DND-41 (cell line): ENCODE measurements at regions not wholly inside any gene's neighbourhood (a gene's known extent, or its start where the extent isn't known, plus 50 kb on each side); places are given as distances from the start of the nearest gene placed in this dataset.

Experiments
- ATAC-seq: fragments of 200-7000 bp; cut with Tn5 transposase; 3 replicates; pipeline ENCODE4 v1.9.1; 2021; ENCODE audit warnings: low read depth; ENCODE audit not compliant: insufficient read depth
- DNase-seq: peaks from one replicate; pipeline ENCODE4 v3.0.0-alpha.2; 2020
- H2AFZ ChIP-seq: 2 replicates; pipeline ENCODE4 v1.6.0; 2012; ENCODE audit warnings: low read depth, low read length
- H3K27ac ChIP-seq: 2 replicates; pipeline ENCODE4 v1.5.1; 2012; ENCODE audit warnings: low read length, inconsistent platforms
- H3K27me3 ChIP-seq: fragments of 200-600 bp; sonication (generic); 2 replicates; pipeline ENCODE4 v1.6.0; 2012; ENCODE audit warnings: low read length, mild to moderate bottlenecking, inconsistent platforms; ENCODE audit not compliant: insufficient read depth, poor library complexity
- H3K36me3 ChIP-seq: 2 replicates; pipeline ENCODE4 v1.5.1; 2012; ENCODE audit warnings: low read length, inconsistent platforms; ENCODE audit not compliant: insufficient read depth
- H3K4me1 ChIP-seq: 2 replicates; pipeline ENCODE4 v1.5.1; 2012; ENCODE audit warnings: mild to moderate bottlenecking, low read length; ENCODE audit not compliant: insufficient read depth
- H3K4me2 ChIP-seq: 2 replicates; pipeline ENCODE4 v1.6.0; 2012; ENCODE audit warnings: mild to moderate bottlenecking, moderate library complexity, low read length, inconsistent platforms; ENCODE audit not compliant: insufficient read depth
- H3K4me3 ChIP-seq, 2 experiments: fragments of 200-600 bp in 1 of 2; shearing (Covaris generic) in 1 of 2; 2 replicates each; pipeline ENCODE4 v1.5.1; 2012 to 2016; ENCODE audit warnings: inconsistent platforms in 2 of 2, low read length in 2 of 2, mild to moderate bottlenecking in 2 of 2, low read depth in 1 of 2, moderate library complexity in 1 of 2
- H3K79me2 ChIP-seq: 2 replicates; pipeline ENCODE4 v1.6.0; 2012; ENCODE audit warnings: low read length, inconsistent platforms; ENCODE audit not compliant: insufficient read depth
- H3K9ac ChIP-seq: 2 replicates; pipeline ENCODE4 v1.6.0; 2012; ENCODE audit warnings: low read depth, mild to moderate bottlenecking, inconsistent platforms, low read length, moderate library complexity
- H3K9me3 ChIP-seq: 2 replicates; pipeline ENCODE4 v1.5.1; 2012; ENCODE audit warnings: low read length, moderate library complexity, mild to moderate bottlenecking, inconsistent platforms; ENCODE audit not compliant: insufficient read depth, severe bottlenecking
- H4K20me1 ChIP-seq: 2 replicates; pipeline ENCODE4 v1.6.0; 2012; ENCODE audit warnings: low read length; ENCODE audit not compliant: insufficient read depth
- EZH2 ChIP-seq: IDR thresholded peaks from 3 replicates; pipeline ENCODE4 v1.6.1; 2012; ENCODE audit warnings: borderline replicate concordance, low read depth, mild to moderate bottlenecking, moderate library complexity, low read length, inconsistent platforms; ENCODE audit not compliant: severe bottlenecking
- TF ChIP-seq, protein P1 (sequence below): IDR thresholded peaks from 2 replicates; pipeline ENCODE4 v1.5.1; 2012; ENCODE audit warnings: borderline replicate concordance, low read length, moderate library complexity, mild to moderate bottlenecking; ENCODE audit not compliant: poor library complexity, severe bottlenecking; ENCODE audit errors: extremely low read depth

DNA sequence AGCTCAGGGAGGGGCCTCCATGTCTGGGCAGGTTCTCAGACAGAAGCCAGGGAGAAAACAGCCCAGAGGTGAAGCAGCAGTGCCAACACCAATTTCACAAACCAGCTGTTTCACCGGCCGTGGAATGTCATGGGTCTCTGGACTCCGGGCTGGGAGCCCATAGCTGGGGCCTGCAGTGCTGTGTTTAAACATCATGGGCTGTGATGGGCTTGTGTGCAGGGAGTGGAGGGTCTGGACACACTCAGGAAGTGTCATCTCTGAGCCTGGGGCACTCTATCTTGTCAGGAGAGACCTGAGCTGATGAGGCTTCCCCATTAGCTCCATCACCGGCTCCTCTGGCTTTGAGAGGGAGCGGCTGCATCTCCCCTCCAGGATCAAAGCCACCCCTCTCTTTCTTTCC, 173.6 kb upstream of the IGSF21 start:
- Histone ChIP-seq H3K79me2 (no peaks in the 10 kb centered on the region), H3K27ac (no peak overlapping the region), H3K27me3 (no peaks in the 10 kb centered on the region), H2AFZ (no peak overlapping the region), H3K4me2 (no peak overlapping the region), H3K9ac (no peak overlapping the region), H3K9me3 (no peaks in the 10 kb centered on the region), H3K4me1 (no peaks in the 10 kb centered on the region), H3K36me3 (no peaks in the 10 kb centered on the region), H4K20me1 (no peaks in the 10 kb centered on the region; the same call in 1 of the 2 replicates), H3K4me3 (no peak overlapping the region)
- TF ChIP-seq, protein P1, sequence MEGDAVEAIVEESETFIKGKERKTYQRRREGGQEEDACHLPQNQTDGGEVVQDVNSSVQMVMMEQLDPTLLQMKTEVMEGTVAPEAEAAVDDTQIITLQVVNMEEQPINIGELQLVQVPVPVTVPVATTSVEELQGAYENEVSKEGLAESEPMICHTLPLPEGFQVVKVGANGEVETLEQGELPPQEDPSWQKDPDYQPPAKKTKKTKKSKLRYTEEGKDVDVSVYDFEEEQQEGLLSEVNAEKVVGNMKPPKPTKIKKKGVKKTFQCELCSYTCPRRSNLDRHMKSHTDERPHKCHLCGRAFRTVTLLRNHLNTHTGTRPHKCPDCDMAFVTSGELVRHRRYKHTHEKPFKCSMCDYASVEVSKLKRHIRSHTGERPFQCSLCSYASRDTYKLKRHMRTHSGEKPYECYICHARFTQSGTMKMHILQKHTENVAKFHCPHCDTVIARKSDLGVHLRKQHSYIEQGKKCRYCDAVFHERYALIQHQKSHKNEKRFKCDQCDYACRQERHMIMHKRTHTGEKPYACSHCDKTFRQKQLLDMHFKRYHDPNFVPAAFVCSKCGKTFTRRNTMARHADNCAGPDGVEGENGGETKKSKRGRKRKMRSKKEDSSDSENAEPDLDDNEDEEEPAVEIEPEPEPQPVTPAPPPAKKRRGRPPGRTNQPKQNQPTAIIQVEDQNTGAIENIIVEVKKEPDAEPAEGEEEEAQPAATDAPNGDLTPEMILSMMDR, result no peak
- no peak for TF ChIP-seq EZH2
- ATAC-seq (no peak), DNase-seq (no peak)

DNA sequence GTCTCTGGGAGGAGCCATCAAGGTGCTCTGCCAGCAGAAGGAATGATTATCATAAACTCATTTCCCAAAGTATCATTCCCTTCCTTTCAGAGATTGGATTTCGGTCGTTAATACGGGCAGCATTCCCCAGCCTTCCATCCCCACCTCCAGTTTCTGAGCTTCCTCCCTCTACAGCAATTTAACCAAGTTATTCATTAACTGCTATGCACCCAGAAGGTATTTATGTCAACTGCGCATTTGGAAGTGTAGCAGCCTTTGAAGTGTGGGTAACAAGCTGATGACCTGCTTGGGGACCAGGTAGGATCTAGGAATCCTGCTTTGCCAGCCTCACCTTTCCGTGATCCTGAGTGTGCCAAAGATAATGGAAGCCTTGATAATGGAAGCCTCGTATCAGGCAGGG, 172.4 kb upstream of the IGSF21 start:
- Histone ChIP-seq H3K36me3 (no peaks in the 10 kb centered on the region), H3K27me3 (no peaks in the 10 kb centered on the region), H2AFZ (no peak overlapping the region), H4K20me1 (no peaks in the 10 kb centered on the region; the same call in 1 of the 2 replicates), H3K27ac (no peak overlapping the region), H3K79me2 (no peaks in the 10 kb centered on the region), H3K9ac (no peak overlapping the region), H3K4me2 (no peak overlapping the region), H3K9me3 (no peaks in the 10 kb centered on the region), H3K4me1 (no peaks in the 10 kb centered on the region), H3K4me3 (no peak overlapping the region)
- ATAC-seq (no peak), DNase-seq (no peak)
- TF ChIP-seq EZH2, result no peak
- TF ChIP-seq, protein P1, result no peak

DNA sequence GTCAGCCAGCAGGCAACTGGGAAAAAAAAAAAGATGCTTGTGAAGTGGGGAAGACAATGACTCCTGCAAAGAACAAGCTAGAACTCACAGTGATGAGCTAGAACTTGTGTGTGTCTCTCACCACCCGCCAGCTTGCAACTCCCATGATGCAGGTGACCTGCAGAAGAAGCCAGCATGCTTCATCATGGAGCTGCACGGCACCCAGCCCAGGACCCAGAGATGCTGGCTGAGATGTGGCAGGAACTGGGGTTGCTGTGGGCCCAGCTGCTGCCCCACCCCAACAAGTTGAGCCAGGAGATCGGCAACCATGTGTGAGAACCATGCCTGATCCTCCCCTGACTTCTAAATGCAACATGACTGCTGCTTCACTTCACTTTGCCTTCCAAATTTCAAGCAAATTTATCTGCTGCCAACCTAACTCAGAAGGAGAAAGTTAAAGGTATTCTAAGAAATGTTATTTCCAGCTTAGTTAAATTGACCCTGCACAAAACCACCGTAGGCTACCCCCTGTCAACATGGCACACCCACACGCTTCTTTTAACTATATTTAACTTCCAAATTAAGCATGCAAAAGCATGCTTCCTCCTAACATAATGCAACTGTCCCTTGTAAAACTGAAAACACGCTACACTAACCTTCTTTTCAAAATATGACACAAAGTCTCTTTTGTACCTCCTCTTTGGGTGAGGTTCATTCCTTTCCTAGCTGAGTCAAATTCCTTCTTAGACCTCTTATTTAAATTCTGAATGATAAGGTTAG, 166.0 kb upstream of the IGSF21 start:
- Histone ChIP-seq H3K4me1 (no peaks in the 10 kb centered on the region), H3K4me3 (no peak overlapping the region), H3K4me2 (no peak overlapping the region), H4K20me1 (no peaks in the 10 kb centered on the region; the same call in 1 of the 2 replicates), H3K9me3 (no peaks in the 10 kb centered on the region), H3K27me3 (no peaks in the 10 kb centered on the region), H2AFZ (no peak overlapping the region), H3K36me3 (no peaks in the 10 kb centered on the region), H3K27ac (no peak overlapping the region), H3K79me2 (no peaks in the 10 kb centered on the region), H3K9ac (no peak overlapping the region)
- DNase-seq (no peak), ATAC-seq (no peak)
- no peak for TF ChIP-seq EZH2
- TF ChIP-seq, protein P1, result no peak

DNA sequence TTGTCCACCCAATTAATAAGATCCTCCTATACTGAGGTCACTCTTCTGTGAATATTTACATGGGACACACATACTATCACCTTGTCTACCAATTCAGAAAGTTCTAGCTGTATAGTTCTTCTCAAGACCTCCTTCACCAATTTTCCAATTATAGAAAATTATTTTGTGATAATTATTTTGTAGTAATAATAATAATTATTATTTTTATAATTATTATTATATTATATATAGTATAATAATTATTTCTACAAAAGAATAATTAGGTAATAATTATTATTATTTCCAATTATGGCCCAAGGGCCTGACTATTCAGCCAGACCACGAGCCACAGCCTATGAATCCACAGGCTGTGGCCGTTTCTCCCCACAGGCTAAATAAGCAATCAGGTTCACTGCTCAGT, 164.1 kb upstream of the IGSF21 start:
- Histone ChIP-seq H3K9ac (no peak overlapping the region), H3K4me3 (no peak overlapping the region), H3K4me1 (no peaks in the 10 kb centered on the region), H4K20me1 (no peaks in the 10 kb centered on the region; the same call in 1 of the 2 replicates), H3K4me2 (no peak overlapping the region), H3K79me2 (no peaks in the 10 kb centered on the region), H3K9me3 (no peaks in the 10 kb centered on the region), H3K27ac (no peak overlapping the region), H2AFZ (no peak overlapping the region), H3K36me3 (no peaks in the 10 kb centered on the region), H3K27me3 (no peaks in the 10 kb centered on the region)
- no peak for DNase-seq
- no peak for ATAC-seq
- no peak for TF ChIP-seq EZH2
- TF ChIP-seq, protein P1, result no peak
